ENCODE measurements at regions not wholly inside any gene's neighbourhood (a gene's known extent, or its start where the extent isn't known, plus 50 kb on each side); places are given as distances from the start of the nearest gene placed in this dataset.
"Not testable (repeated sequence)": the region's sequence is repeated elsewhere in the genome, so short reads cannot be mapped to it uniquely, and the experiment has no call there.

GRCh38 chr18:8999872-9000271, 102.6 kb upstream of the NDUFV2 start:
- no peak for DNase-seq (ENCODE audit: low read depth)
- no peak overlapping the region for H3K4me3 ChIP-seq (ENCODE audit: low read depth, low read length)
- no peak for TF ChIP-seq CTCF (IDR thresholded peaks at IDR 0.05; ENCODE audit: insufficient read depth, low read length, poor library complexity, severe bottlenecking)
- no peaks in the 10 kb centered on the region for H3K36me3 ChIP-seq (ENCODE audit: control insufficient read depth, insufficient read depth, low read length)
- H3K27me3 ChIP-seq (ENCODE audit: control insufficient read depth, insufficient read depth, low read length): no peaks in the 10 kb centered on the region

DNA sequence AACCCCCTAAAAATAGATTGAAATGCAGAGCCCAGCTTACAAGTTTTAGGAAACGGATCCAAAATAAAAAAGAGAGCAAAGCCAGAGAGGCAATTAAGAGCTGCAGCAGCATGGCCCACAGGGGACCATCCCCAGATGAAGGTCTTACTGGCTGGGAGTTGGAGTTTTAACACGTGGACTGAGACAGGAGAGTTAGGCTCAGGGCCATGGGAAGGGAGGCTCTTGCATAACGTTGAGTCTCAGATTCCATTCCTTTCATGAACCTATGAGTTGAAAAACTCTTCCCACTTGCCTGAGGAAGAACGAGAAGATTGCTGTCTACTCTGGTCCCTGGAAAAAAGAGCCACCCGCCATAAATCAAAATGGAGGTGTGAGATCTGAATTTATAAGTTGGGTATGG, 101.8 kb upstream of the NDUFV2 start:
- TF ChIP-seq CTCF (IDR thresholded peaks at IDR 0.05; ENCODE audit: insufficient read depth, low read length, poor library complexity, severe bottlenecking): no peak

GRCh38 chr18:9001209-9001608, 101.3 kb upstream of the NDUFV2 start:
- H3K27me3 ChIP-seq (ENCODE audit: control insufficient read depth, insufficient read depth, low read length): no peaks in the 10 kb centered on the region
- TF ChIP-seq CTCF (IDR thresholded peaks at IDR 0.05; ENCODE audit: insufficient read depth, low read length, poor library complexity, severe bottlenecking): no peak

More for the DNA sequence above, 101.8 kb upstream of the NDUFV2 start:
- DNase-seq (ENCODE audit: low read depth): no peak
- Histone ChIP-seq H3K27me3 (ENCODE audit: control insufficient read depth, insufficient read depth, low read length) (no peaks in the 10 kb centered on the region), H3K4me3 (ENCODE audit: low read depth, low read length) (no peak overlapping the region), H3K36me3 (ENCODE audit: control insufficient read depth, insufficient read depth, low read length) (no peaks in the 10 kb centered on the region)

GRCh38 chr18:9003406-9004100, 98.9 kb upstream of the NDUFV2 start:
- no peaks in the 10 kb centered on the region for H3K27me3 ChIP-seq (ENCODE audit: control insufficient read depth, insufficient read depth, low read length)
- DNase-seq (ENCODE audit: low read depth): no peak
- H3K36me3 ChIP-seq (ENCODE audit: control insufficient read depth, insufficient read depth, low read length): no peaks in the 10 kb centered on the region
- H3K4me3 ChIP-seq (ENCODE audit: low read depth, low read length): no peak overlapping the region
- TF ChIP-seq CTCF (IDR thresholded peaks at IDR 0.05; ENCODE audit: insufficient read depth, low read length, poor library complexity, severe bottlenecking): no peak

More at GRCh38 chr18:9001209-9001608, 101.3 kb upstream of the NDUFV2 start:
- no peak overlapping the region for H3K4me3 ChIP-seq (ENCODE audit: low read depth, low read length)
- no peaks in the 10 kb centered on the region for H3K36me3 ChIP-seq (ENCODE audit: control insufficient read depth, insufficient read depth, low read length)
- no peak for DNase-seq (ENCODE audit: low read depth)

DNA sequence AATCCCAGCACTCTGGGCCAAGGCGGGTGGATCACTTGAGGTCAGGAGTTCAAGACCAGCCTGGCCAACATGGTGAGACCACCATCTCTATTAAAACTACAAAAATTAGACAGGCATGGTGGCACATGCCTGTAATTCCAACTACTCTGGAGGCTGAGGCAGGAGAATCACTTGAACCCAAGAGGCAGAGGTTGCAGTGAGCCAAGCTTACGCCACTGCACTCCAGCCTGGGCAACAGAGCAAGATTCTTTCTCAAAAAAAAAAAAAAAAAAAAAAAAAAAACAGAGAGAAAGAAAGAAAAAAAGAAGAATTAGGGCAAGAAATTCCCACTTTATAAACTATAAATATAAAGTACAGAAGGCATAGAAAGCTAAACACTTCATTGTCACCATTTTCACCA, 98.2 kb upstream of the NDUFV2 start:
- H3K36me3 ChIP-seq (ENCODE audit: control insufficient read depth, insufficient read depth, low read length); H3K4me3 ChIP-seq (ENCODE audit: low read depth, low read length); H3K27me3 ChIP-seq (ENCODE audit: control insufficient read depth, insufficient read depth, low read length); DNase-seq (ENCODE audit: low read depth): not testable (repeated sequence)

DNA sequence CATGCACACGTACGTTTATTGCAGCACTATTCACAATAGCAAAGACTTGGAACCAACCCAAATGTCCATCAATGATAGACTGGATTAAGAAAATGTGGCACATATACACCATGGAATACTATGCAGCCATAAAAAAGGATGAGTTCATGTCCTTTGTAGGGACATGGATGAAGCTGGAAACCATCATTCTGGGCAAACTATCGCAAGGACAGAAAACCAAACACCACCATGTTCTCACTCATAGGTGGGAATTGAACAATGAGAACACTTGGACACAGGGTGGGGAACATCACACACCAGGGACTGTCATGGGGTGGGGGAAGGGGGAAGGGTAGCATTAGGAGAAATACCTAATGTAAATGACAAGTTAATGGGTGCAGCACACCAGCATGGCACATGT, 94.8 kb upstream of the NDUFV2 start:
- H3K36me3 ChIP-seq (ENCODE audit: control insufficient read depth, insufficient read depth, low read length); DNase-seq (ENCODE audit: low read depth); H3K27me3 ChIP-seq (ENCODE audit: control insufficient read depth, insufficient read depth, low read length); H3K4me3 ChIP-seq (ENCODE audit: low read depth, low read length): not testable (repeated sequence)

DNA sequence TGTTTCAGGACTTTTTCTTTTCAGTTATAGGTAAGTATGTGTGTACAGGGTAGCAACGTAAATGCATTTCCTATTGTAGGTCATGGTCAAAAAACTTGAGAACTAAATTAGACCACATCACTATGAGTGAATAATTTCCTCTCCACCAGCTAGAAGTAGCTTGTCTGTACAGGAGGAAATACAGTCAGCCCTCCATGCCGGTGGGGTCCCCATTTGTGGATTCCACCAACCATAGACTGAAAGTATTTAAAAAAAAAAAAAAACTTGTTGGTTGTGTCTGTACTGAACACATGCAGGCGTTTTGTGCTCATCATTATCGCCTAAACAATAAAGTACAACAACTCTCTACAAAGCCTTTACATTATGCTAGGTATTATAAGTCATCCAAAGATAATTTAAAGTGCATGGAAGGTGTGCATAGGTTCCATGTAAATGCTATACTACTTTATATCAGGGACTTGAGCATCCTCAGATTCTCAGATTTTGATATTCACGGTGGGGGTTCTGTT, 94.2 kb upstream of the NDUFV2 start:
- H3K36me3 ChIP-seq (ENCODE audit: control insufficient read depth, insufficient read depth, low read length): no peaks in the 10 kb centered on the region
- no peak for TF ChIP-seq CTCF (IDR thresholded peaks at IDR 0.05; ENCODE audit: insufficient read depth, low read length, poor library complexity, severe bottlenecking)
- H3K4me3 ChIP-seq (ENCODE audit: low read depth, low read length): no peak overlapping the region
- no peak for DNase-seq (ENCODE audit: low read depth)
- H3K27me3 ChIP-seq (ENCODE audit: control insufficient read depth, insufficient read depth, low read length): no peaks in the 10 kb centered on the region

Data from kidney epithelial cell (primary cell).